Pancreas (tissue), 10 donors: ENCODE measurements at regions not wholly inside any gene's neighbourhood (a gene's known extent, or its start where the extent isn't known, plus 50 kb on each side); places are given as distances from the start of the nearest gene placed in this dataset.
A peak's percentile ranks its signal among the peaks of the same experiment; 100 is the strongest.

ENCODE experiments used
- ATAC-seq, 4 donors: fragments of 200-7000 bp; cut with Tn5 transposase; one replicate each; pipeline versions ENCODE4 v1.8.0 to v1.9.1; 2020; ENCODE audit warnings: mild to moderate bottlenecking in 4 of 4, moderate library complexity in 4 of 4
- DNase-seq, 6 donors: peaks; one replicate each; pipeline ENCODE4 v3.0.0-alpha.2; 2020
- FAIRE-seq: peaks from 2 replicates; lab custom pipeline; 2012; peaks lifted over from hg19 to GRCh38; lab: Jason Lieb, UNC
- H3K27ac ChIP-seq, 4 donors: fragments of 200-600 bp; sonication (generic); 1 replicate in 3 of 4; 2 replicates in 1 of 4; pipeline versions ENCODE4 v1.5.0 to v1.8.0; 2020
- H3K27me3 ChIP-seq, 4 donors: fragments of 200-600 bp; one replicate each; pipeline ENCODE4 v1.8.0; 2021
- H3K36me3 ChIP-seq, 3 donors: fragments of 200-600 bp; sonication (generic) in 1 of 3; one replicate each; pipeline versions ENCODE4 v1.5.0 to v1.8.0; 2020 to 2021
- H3K4me1 ChIP-seq, 3 donors: fragments of 200-600 bp; one replicate each; pipeline ENCODE4 v1.8.0; 2021
- H3K4me3 ChIP-seq, 4 donors: fragments of 200-600 bp; sonication (generic) in 2 of 4; one replicate each; pipeline versions ENCODE4 v1.5.0 to v1.8.0; 2020 to 2021
- H3K9me3 ChIP-seq, 4 donors: fragments of 200-600 bp; one replicate each; pipeline ENCODE4 v1.8.0; 2021
- WGBS, 2 donors: extraction: QIAGEN DNeasy Blood & Tissue Kit; methylation state at CpG; one replicate each; pipeline ENCODE4 v1.1.7; 2013; 5-methylcytosine and 5-hydroxymethylcytosine counted together
- intact Hi-C, 3 donors: fragments of 100-400 bp; cut with DNase I; formaldehyde crosslinking; loops; one replicate each; pipeline versions ENCODE4 v1.11.1 to v1.14.2; 2022
- TF ChIP-seq, protein P1 (sequence below), 4 donors: fragments of 200-600 bp; sonication (generic) in 3 of 4; IDR thresholded peaks; one replicate each; pipeline versions ENCODE4 v1.5.0 to v1.8.0; 2021; ENCODE audit warnings: antibody characterized with exemption in 4 of 4
- donor health status: healthy with polysubstance abuse.
- donor health status: DM: no; HTN: no; CAD: no; lungs with moderate emphysema.
- donor health status: DM: no; HTN: no; CAD: no.
- donor health status: control.
- donor health status: control.
- donor health status: Bipolar disorder and iron deficiency.
- donor health status: DM: yes; HTN: yes; CAD: no.
- donor health status: DM: no; HTN: no; CAD: no.
- donor health status: DM: no; HTN: no; CAD: no.
- donor health status: DM: yes; HTN: yes; CAD: no.

- DNase-seq (no peak), FAIRE-seq (no peak), ATAC-seq (no peak)
- H3K4me3 ChIP-seq = no peak overlapping the region
- TF ChIP-seq, protein P1, sequence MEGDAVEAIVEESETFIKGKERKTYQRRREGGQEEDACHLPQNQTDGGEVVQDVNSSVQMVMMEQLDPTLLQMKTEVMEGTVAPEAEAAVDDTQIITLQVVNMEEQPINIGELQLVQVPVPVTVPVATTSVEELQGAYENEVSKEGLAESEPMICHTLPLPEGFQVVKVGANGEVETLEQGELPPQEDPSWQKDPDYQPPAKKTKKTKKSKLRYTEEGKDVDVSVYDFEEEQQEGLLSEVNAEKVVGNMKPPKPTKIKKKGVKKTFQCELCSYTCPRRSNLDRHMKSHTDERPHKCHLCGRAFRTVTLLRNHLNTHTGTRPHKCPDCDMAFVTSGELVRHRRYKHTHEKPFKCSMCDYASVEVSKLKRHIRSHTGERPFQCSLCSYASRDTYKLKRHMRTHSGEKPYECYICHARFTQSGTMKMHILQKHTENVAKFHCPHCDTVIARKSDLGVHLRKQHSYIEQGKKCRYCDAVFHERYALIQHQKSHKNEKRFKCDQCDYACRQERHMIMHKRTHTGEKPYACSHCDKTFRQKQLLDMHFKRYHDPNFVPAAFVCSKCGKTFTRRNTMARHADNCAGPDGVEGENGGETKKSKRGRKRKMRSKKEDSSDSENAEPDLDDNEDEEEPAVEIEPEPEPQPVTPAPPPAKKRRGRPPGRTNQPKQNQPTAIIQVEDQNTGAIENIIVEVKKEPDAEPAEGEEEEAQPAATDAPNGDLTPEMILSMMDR (IDR thresholded peaks at IDR 0.05) = no peak
- no peaks in the 10 kb centered on the region for H3K9me3 ChIP-seq
- H3K27me3 ChIP-seq = no peaks in the 10 kb centered on the region
- H3K4me1 ChIP-seq = no peaks in the 10 kb centered on the region
- intact Hi-C loops = no loop called here
- no peaks in the 10 kb centered on the region for H3K36me3 ChIP-seq
- 30 to 48% methylated on average over 1 of the region's 1 CpG for WGBS, 2 donors
- H3K27ac ChIP-seq = no peak overlapping the region
Observed at GRCh38 chr2:145724311-145724898, 1204.5 kb upstream of the ZEB2 start.

DNA sequence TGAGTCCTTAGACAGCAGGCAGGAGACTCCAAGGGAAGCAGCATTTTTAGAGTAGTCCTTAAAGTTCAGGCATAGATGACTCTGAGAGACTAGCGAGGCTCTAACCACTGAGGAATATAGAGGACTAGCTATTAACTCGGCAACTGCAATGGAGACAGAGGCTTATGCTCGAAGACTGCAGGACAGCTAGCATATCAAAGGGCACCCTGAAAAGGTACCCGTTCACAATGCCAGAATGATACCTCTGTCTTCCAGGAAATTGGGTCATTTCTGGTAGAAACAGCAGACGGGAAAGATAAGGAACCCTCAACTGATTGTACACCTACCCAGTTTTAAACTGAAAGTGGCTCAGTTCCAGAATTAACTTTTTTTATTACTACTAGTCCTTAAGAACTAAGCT lies 1204.0 kb upstream of the ZEB2 start:
- no peak overlapping the region for H3K27ac ChIP-seq
- intact Hi-C loops = no loop called here
- 63 to 65% methylated on average over 5 of the region's 5 CpGs for WGBS, 2 donors
- H3K27me3 ChIP-seq = no peaks in the 10 kb centered on the region
- ATAC-seq (peak in 2 of 4 donors; percentile 39 to 55), FAIRE-seq (no peak), DNase-seq (no peak)
- H3K36me3 ChIP-seq = no peaks in the 10 kb centered on the region
- H3K4me1 ChIP-seq = no peaks in the 10 kb centered on the region
- H3K4me3 ChIP-seq = no peak overlapping the region
- H3K9me3 ChIP-seq = no peaks in the 10 kb centered on the region
- TF ChIP-seq, protein P1 (IDR thresholded peaks at IDR 0.05) = no peak

GRCh38 chr2:145721681-145722080 lies 1201.8 kb upstream of the ZEB2 start:
- no peak for ATAC-seq
- no peak for DNase-seq
- Histone ChIP-seq H3K36me3 (no peaks in the 10 kb centered on the region), H3K4me3 (no peak overlapping the region), H3K4me1 (no peaks in the 10 kb centered on the region), H3K27me3 (no peaks in the 10 kb centered on the region), H3K27ac (no peak overlapping the region), H3K9me3 (no peaks in the 10 kb centered on the region)
- WGBS, 2 donors = 92 to 95% methylated on average over 1 of the region's 1 CpG
- TF ChIP-seq, protein P1 (IDR thresholded peaks at IDR 0.05) = no peak
- intact Hi-C loops = no loop called here
- no peak for FAIRE-seq

GRCh38 chr2:145715601-145716000 lies 1195.7 kb upstream of the ZEB2 start:
- H3K27me3 ChIP-seq = no peaks in the 10 kb centered on the region
- no peaks in the 10 kb centered on the region for H3K36me3 ChIP-seq
- no peaks in the 10 kb centered on the region for H3K9me3 ChIP-seq
- no peak overlapping the region for H3K27ac ChIP-seq
- no peak overlapping the region for H3K4me3 ChIP-seq
- no peaks in the 10 kb centered on the region for H3K4me1 ChIP-seq
- TF ChIP-seq, protein P1 (IDR thresholded peaks at IDR 0.05) = no peak
- FAIRE-seq (no peak), ATAC-seq (no peak), DNase-seq (no peak)
- intact Hi-C loops = no loop called here
- WGBS, 2 donors = 75 to 86% methylated on average over 2 of the region's 2 CpGs

DNA sequence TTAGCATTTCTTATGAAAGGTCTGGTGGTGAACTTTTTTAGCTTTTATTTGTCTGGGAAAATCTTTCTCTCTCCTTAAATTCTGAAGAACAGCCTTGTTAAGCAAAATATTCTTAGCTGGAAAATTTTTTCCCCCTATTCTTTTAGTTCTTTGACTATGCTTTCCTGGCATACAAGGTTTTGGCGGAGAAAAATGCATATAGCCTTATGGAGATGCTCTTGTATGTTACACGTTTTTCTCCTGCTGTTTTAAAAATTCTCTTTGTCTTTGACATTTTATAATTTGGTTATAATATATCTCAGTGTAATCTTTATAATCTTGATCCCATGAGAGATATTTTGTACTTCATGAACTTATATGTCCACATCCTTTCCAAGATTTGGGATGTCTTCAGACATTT lies 1190.4 kb upstream of the ZEB2 start:
- DNase-seq (no peak), ATAC-seq (no peak), FAIRE-seq (no peak)
- TF ChIP-seq, protein P1 (IDR thresholded peaks at IDR 0.05) = no peak
- 63 to 71% methylated on average over 2 of the region's 2 CpGs for WGBS, 2 donors
- intact Hi-C loops = no loop called here
- Histone ChIP-seq H3K4me1 (no peaks in the 10 kb centered on the region), H3K36me3 (no peaks in the 10 kb centered on the region), H3K9me3 (peaks cover 0 to 2% (median 0%) of the 10 kb centered on the region in 4 donors), H3K27ac (no peak overlapping the region), H3K27me3 (no peaks in the 10 kb centered on the region), H3K4me3 (no peak overlapping the region)
